SK-N-MC (cell line): ENCODE measurements at regions not wholly inside any gene's neighbourhood (a gene's known extent, or its start where the extent isn't known, plus 50 kb on each side); places are given as distances from the start of the nearest gene placed in this dataset.

Experiments used
- EZH2 ChIP-seq: fragments of 200-600 bp; sonication (generic); IDR thresholded peaks from one replicate; pipeline ENCODE4 v1.6.1; 2017; ENCODE audit warnings: antibody characterized with exemption
- POLR2AphosphoS5 ChIP-seq: IDR thresholded peaks from 2 replicates; pipeline ENCODE4 v1.6.1; 2012; ENCODE audit warnings: mild to moderate bottlenecking, low read depth, low read length, borderline replicate concordance

- no peak for TF ChIP-seq POLR2AphosphoS5
- TF ChIP-seq EZH2 = no peak
These were observed 1344.3 kb upstream of the ADGRL3 start for GRCh38 chr4:59855630-59856352.
